ENCODE measurements at regions not wholly inside any gene's neighbourhood (a gene's known extent, or its start where the extent isn't known, plus 50 kb on each side); places are given as distances from the start of the nearest gene placed in this dataset.

DNA sequence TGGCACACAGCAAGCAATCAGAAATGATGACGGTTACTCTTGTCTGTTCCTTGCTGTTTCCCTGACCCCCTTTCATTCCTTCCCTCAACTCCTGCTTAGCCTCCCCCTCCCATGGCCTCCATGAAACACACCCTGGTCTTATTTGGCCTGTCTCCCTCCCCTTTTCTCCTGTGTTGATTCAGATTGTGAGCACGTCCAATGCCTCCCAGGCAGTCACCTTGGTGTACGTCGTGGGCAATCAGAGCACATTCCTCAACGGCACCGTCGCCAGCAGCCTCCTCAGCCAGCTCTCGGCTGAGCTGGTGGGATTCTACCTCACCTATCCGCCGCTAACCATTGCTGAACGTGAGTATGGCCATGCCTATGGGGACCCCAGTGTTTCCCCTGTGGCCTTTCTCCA lies 141.1 kb downstream of the C11orf91 start:
- no peak overlapping the region for H3K27ac Mint-ChIP-seq
- no peaks in the 10 kb centered on the region for H3K36me3 Mint-ChIP-seq
- H3K4me3 Mint-ChIP-seq, result no peak overlapping the region
- DNase-seq, result no peak
- H3K27me3 Mint-ChIP-seq, result peaks cover 2% of the 10 kb centered on the region
- ATAC-seq (ENCODE audit: low read depth), result no peak
- H3K4me1 Mint-ChIP-seq, result peaks cover 1% of the 10 kb centered on the region
- POLR2A ChIA-PET, result no interaction called here
- H3K9me3 Mint-ChIP-seq, result no peaks in the 10 kb centered on the region

- Mint-ChIP-seq H3K36me3 (no peaks in the 10 kb centered on the region), H3K27ac (no peak overlapping the region), H3K4me1 (peaks cover 1% of the 10 kb centered on the region), H3K4me3 (no peak overlapping the region), H3K27me3 (peaks cover 2% of the 10 kb centered on the region), H3K9me3 (no peaks in the 10 kb centered on the region)
- ATAC-seq (ENCODE audit: low read depth) (no peak), DNase-seq (no peak)
- POLR2A ChIA-PET, result no interaction called here
These were observed 142.5 kb downstream of the C11orf91 start for GRCh38 chr11:33558097-33558496.

DNA sequence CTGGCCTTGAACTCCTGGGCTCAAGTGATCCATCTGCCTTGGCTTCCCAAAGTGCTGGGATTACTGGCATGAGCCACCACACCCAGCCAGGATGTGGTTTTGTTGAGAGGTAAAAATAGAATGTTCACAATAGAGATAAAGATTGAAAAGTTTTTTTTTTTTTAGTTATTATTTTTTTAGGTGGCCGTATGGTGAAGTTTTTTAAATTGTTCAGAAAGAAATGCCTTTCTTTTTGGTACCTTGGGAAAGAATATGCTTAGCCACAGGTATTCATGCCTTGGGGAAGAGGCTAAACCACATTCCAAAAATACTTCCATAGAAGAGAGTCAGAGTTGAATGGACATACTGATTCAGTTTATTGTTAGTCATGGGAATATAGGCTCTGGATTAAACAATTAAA lies 143.4 kb downstream of the C11orf91 start:
- Mint-ChIP-seq H3K27me3 (peaks cover 2% of the 10 kb centered on the region), H3K4me1 (peaks cover 1% of the 10 kb centered on the region), H3K9me3 (no peaks in the 10 kb centered on the region), H3K4me3 (no peak overlapping the region), H3K27ac (no peak overlapping the region), H3K36me3 (no peaks in the 10 kb centered on the region)
- POLR2A ChIA-PET, result no interaction called here
- DNase-seq, result no peak
- ATAC-seq (ENCODE audit: low read depth), result no peak

GRCh38 chr11:33554219-33554618 lies 146.4 kb downstream of the C11orf91 start:
- Mint-ChIP-seq H3K4me1 (peaks cover 1% of the 10 kb centered on the region), H3K27ac (no peak overlapping the region), H3K4me3 (no peak overlapping the region), H3K27me3 (peaks cover 13% of the 10 kb centered on the region), H3K36me3 (no peaks in the 10 kb centered on the region), H3K9me3 (no peaks in the 10 kb centered on the region)
- ATAC-seq (ENCODE audit: low read depth) (no peak), DNase-seq (no peak)
- POLR2A ChIA-PET, result no interaction called here

DNA sequence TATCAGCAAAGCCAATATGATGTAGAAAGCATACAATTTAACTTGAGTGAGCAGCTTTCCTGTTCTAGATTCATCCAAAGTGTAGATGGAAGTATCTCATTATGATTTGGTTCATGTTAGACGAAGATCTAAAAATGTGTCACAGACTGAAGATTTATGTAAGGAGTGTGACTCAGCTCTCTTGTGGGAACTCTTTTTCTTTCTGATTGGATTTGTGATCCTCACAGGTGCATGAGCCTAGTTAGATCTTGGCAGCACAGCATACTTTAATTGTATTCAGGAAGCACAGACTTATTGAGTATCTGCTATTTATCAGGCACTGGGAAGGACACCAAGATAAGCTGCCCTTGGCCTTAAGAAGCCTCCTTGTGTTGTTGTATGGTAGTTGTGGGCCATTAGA lies 147.1 kb downstream of the C11orf91 start:
- POLR2A ChIA-PET, result no interaction called here
- H3K36me3 Mint-ChIP-seq, result no peaks in the 10 kb centered on the region
- H3K4me3 Mint-ChIP-seq, result no peak overlapping the region
- no peaks in the 10 kb centered on the region for H3K9me3 Mint-ChIP-seq
- no peak overlapping the region for H3K27ac Mint-ChIP-seq
- DNase-seq, result no peak
- peaks cover 13% of the 10 kb centered on the region for H3K27me3 Mint-ChIP-seq
- ATAC-seq (ENCODE audit: low read depth), result no peak
- H3K4me1 Mint-ChIP-seq, result peaks cover 1% of the 10 kb centered on the region

DNA sequence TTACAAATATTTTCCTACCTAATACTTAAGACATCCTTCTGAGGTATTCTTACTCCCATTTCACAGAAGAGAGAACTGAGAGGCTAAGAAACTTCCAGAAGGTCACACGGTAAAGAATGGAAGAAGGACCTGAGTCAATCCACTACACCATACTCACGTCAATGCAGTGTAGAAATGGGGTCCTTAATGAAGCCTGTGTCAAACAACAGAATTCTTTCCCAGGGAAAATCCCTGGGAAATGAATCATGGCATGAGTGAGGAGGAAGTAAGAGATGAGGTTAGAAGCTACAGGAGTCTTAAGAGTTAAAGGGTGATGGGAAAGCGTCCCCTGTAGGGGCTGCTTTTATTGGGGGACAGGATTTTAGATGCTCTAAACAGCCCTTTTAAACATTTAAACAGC lies 147.9 kb downstream of the C11orf91 start:
- peaks cover 13% of the 10 kb centered on the region for H3K27me3 Mint-ChIP-seq
- peaks cover 1% of the 10 kb centered on the region for H3K4me1 Mint-ChIP-seq
- no peak for ATAC-seq (ENCODE audit: low read depth)
- H3K36me3 Mint-ChIP-seq, result no peaks in the 10 kb centered on the region
- no peak for DNase-seq
- no peaks in the 10 kb centered on the region for H3K9me3 Mint-ChIP-seq
- no peak overlapping the region for H3K4me3 Mint-ChIP-seq
- POLR2A ChIA-PET, result no interaction called here
- no peak overlapping the region for H3K27ac Mint-ChIP-seq

DNA sequence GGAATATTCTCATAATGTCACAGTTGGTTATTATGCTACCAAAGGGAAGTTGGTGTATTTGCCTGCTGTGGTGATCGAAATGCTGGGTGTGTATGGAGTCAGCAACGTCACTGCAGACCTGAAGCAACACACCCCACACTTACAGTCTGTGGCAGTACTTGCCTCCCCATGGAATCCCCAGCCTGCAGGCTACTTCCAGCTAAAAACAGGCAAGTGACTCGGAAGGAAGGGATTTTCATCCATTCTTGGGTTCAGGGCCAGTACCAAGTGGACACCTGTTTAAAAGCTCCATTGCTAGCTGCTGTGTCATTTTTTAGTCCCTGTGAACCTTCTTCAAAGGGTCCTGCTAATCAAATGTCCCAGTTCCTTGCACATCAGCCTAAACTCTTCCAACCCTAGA lies 149.6 kb downstream of the C11orf91 start:
- Mint-ChIP-seq H3K27ac (no peak overlapping the region), H3K4me1 (no peaks in the 10 kb centered on the region), H3K9me3 (no peaks in the 10 kb centered on the region), H3K27me3 (peaks cover 15% of the 10 kb centered on the region), H3K36me3 (no peaks in the 10 kb centered on the region), H3K4me3 (no peak overlapping the region)
- DNase-seq, result no peak
- POLR2A ChIA-PET, result no interaction called here
- ATAC-seq (ENCODE audit: low read depth), result no peak

- Mint-ChIP-seq H3K36me3 (no peaks in the 10 kb centered on the region), H3K4me3 (no peak overlapping the region), H3K27ac (no peak overlapping the region), H3K27me3 (peaks cover 12% of the 10 kb centered on the region), H3K4me1 (no peaks in the 10 kb centered on the region), H3K9me3 (no peaks in the 10 kb centered on the region)
- no peak for DNase-seq
- POLR2A ChIA-PET, result no interaction called here
- no peak for ATAC-seq (ENCODE audit: low read depth)
These were observed 151.1 kb downstream of the C11orf91 start for GRCh38 chr11:33549483-33549882.

DNA sequence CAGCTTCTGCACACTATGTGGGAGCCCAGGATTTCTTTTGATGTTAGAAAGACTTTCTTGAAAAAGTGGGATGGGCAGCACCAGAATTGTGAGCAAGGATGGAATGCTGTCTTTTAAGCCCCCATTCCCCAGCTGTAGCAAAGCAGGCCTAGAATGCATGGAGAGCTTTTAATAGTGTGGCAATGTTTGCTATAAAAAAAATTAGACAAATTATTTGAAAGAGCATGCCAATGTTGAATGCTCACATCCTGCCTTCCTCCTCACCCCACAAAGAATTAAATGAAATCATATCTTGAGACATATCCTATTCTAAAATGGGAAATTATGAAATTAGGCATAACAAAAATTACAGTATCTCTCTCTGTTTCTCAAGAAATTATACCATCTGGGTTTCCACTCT lies 154.7 kb downstream of the C11orf91 start:
- ATAC-seq (ENCODE audit: low read depth), result no peak

GRCh38 chr11:33544593-33545373 lies 155.8 kb downstream of the C11orf91 start:
- Mint-ChIP-seq H3K9me3 (no peaks in the 10 kb centered on the region), H3K27ac (no peak overlapping the region), H3K27me3 (peaks cover 19% of the 10 kb centered on the region), H3K4me1 (peaks cover 2% of the 10 kb centered on the region), H3K4me3 (no peak overlapping the region), H3K36me3 (no peaks in the 10 kb centered on the region)
- no peak for ATAC-seq (ENCODE audit: low read depth)
- POLR2A ChIA-PET, result no interaction called here
- DNase-seq, result no peak

More for the DNA sequence above, 154.7 kb downstream of the C11orf91 start:
- POLR2A ChIA-PET, result no interaction called here
- peaks cover 18% of the 10 kb centered on the region for H3K27me3 Mint-ChIP-seq
- H3K27ac Mint-ChIP-seq, result no peak overlapping the region
- no peak overlapping the region for H3K4me3 Mint-ChIP-seq
- H3K9me3 Mint-ChIP-seq, result no peaks in the 10 kb centered on the region
- no peaks in the 10 kb centered on the region for H3K36me3 Mint-ChIP-seq
- H3K4me1 Mint-ChIP-seq, result peaks cover 2% of the 10 kb centered on the region
- no peak for DNase-seq

GRCh38 chr11:33543823-33544222 lies 156.8 kb downstream of the C11orf91 start:
- POLR2A ChIA-PET, result no interaction called here
- ATAC-seq (ENCODE audit: low read depth) (no peak), DNase-seq (no peak)
- no peaks in the 10 kb centered on the region for H3K9me3 Mint-ChIP-seq
- no peaks in the 10 kb centered on the region for H3K36me3 Mint-ChIP-seq
- peaks cover 2% of the 10 kb centered on the region for H3K4me1 Mint-ChIP-seq
- H3K27ac Mint-ChIP-seq, result no peak overlapping the region
- no peak overlapping the region for H3K4me3 Mint-ChIP-seq
- H3K27me3 Mint-ChIP-seq, result peaks cover 22% of the 10 kb centered on the region

DNA sequence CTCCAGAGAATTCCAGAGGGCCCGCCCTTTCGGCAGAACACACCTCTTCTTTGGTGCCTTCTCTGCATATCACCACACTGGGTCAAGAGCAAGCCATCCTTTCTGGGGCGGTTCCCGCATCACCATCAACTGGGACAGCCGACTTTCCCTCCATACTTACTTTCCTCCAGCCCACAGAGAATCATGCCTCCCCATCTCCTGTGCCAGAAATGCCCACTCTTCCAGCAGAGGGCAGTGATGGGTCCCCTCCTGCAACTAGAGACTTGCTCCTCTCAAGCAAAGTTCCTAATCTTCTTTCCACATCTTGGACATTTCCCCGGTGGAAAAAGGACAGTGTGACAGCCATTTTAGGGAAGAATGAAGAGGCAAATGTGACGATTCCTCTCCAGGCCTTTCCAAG lies 157.7 kb downstream of the C11orf91 start:
- Mint-ChIP-seq H3K27ac (no peak overlapping the region), H3K27me3 (peaks cover 27% of the 10 kb centered on the region), H3K36me3 (no peaks in the 10 kb centered on the region), H3K9me3 (no peaks in the 10 kb centered on the region), H3K4me3 (no peak overlapping the region), H3K4me1 (peaks cover 2% of the 10 kb centered on the region)
- ATAC-seq (ENCODE audit: low read depth) (no peak), DNase-seq (no peak)
- POLR2A ChIA-PET, result no interaction called here

GRCh38 chr11:33540946-33541915 lies 159.4 kb downstream of the C11orf91 start:
- Mint-ChIP-seq H3K4me3 (no peak overlapping the region), H3K27me3 (peaks cover 27% of the 10 kb centered on the region), H3K36me3 (no peaks in the 10 kb centered on the region), H3K4me1 (peaks cover 2% of the 10 kb centered on the region), H3K27ac (no peak overlapping the region), H3K9me3 (no peaks in the 10 kb centered on the region)
- POLR2A ChIA-PET, result no interaction called here
- no peak for ATAC-seq (ENCODE audit: low read depth)
- DNase-seq, result no peak

- Mint-ChIP-seq H3K27me3 (peaks cover 27% of the 10 kb centered on the region), H3K27ac (no peak overlapping the region), H3K4me3 (no peak overlapping the region), H3K4me1 (peaks cover 2% of the 10 kb centered on the region), H3K9me3 (no peaks in the 10 kb centered on the region), H3K36me3 (no peaks in the 10 kb centered on the region)
- DNase-seq (no peak), ATAC-seq (ENCODE audit: low read depth) (no peak)
- POLR2A ChIA-PET, result no interaction called here
These were observed 160.2 kb downstream of the C11orf91 start for GRCh38 chr11:33540427-33540826.
